Keratinocyte (primary cell): ENCODE measurements at regions not wholly inside any gene's neighbourhood (a gene's known extent, or its start where the extent isn't known, plus 50 kb on each side); places are given as distances from the start of the nearest gene placed in this dataset.

Source experiments
- CTCF ChIP-seq, 3 experiments: IDR thresholded peaks in 1 of 3; conservative IDR thresholded peaks in 1 of 3; optimal IDR thresholded peaks in 1 of 3; 2 replicates in 2 of 3; 3 replicates in 1 of 3; pipeline versions ENCODE3 to v1.5.1; 2011; ENCODE audit warnings: low read length in 3 of 3, mild to moderate bottlenecking in 3 of 3, moderate library complexity in 2 of 3, control low read depth in 1 of 3, inconsistent platforms in 1 of 3; ENCODE audit not compliant: insufficient read depth in 2 of 3; ENCODE audit errors: extremely low read depth in 1 of 3
- EZH2 ChIP-seq: IDR thresholded peaks from one replicate; pipeline ENCODE4 v1.6.1; 2012; ENCODE audit warnings: inconsistent platforms, mild to moderate bottlenecking, low read length, moderate library complexity

DNA sequence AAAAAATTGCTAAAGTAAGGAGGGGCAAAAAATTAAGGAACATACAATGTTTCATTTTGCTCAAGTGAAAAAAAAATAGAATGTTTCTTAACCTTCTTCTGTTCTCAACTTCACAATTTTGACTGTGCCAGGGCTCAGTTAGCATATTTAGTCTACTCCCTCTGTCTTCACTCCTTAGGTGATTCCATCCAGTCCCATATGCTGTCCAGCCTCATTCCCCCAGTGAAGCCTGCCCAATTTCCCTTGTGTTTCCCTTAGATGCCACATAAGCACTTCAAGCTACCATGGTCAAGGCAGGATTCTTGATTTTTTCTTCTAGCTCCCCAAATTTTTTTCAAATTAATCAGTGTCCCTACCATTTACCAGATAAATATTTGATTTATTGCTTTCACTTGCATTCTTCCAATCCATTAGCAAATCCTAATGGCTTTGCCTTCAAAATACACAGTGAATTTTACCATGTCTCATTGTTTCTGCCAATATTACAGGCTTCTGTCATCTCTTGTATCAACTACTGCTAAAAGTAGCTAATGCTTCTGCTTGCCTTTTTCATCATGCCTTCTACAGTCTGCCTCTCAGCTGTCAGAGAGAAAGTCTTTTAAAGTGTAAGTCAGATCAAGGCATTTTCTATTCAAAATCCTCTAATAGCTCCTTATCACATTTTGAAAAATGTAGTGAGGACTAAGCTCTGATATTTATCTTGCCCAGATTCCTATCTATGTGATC lies 166.8 kb downstream of the MACC1 start:
- no peak for TF ChIP-seq CTCF (optimal IDR thresholded peaks at IDR 0.05 in 1 of 3, IDR thresholded peaks at IDR 0.05 in 1 of 3, conservative IDR thresholded peaks at IDR 0.05 in 1 of 3; ENCODE audit: extremely low read depth in 1 of 3, insufficient read depth in 2 of 3, low read length in 3 of 3)
- no peak for TF ChIP-seq EZH2
